GM23248 (cell line): ENCODE measurements at regions not wholly inside any gene's neighbourhood (a gene's known extent, or its start where the extent isn't known, plus 50 kb on each side); places are given as distances from the start of the nearest gene placed in this dataset.

ENCODE experiments used
- EZH2 ChIP-seq: fragments of 200-600 bp; sonication (generic); IDR thresholded peaks from 2 replicates; pipeline ENCODE4 v1.6.1; 2018; ENCODE audit warnings: antibody characterized with exemption, mild to moderate bottlenecking; ENCODE audit not compliant: insufficient read depth, poor library complexity, severe bottlenecking
- EZH2phosphoT487 ChIP-seq: fragments of 200-600 bp; sonication (generic); IDR thresholded peaks from 2 replicates; pipeline ENCODE4 v1.6.1; 2018; ENCODE audit warnings: antibody characterized with exemption, moderate library complexity, mild to moderate bottlenecking, low read depth; ENCODE audit not compliant: insufficient read depth

DNA sequence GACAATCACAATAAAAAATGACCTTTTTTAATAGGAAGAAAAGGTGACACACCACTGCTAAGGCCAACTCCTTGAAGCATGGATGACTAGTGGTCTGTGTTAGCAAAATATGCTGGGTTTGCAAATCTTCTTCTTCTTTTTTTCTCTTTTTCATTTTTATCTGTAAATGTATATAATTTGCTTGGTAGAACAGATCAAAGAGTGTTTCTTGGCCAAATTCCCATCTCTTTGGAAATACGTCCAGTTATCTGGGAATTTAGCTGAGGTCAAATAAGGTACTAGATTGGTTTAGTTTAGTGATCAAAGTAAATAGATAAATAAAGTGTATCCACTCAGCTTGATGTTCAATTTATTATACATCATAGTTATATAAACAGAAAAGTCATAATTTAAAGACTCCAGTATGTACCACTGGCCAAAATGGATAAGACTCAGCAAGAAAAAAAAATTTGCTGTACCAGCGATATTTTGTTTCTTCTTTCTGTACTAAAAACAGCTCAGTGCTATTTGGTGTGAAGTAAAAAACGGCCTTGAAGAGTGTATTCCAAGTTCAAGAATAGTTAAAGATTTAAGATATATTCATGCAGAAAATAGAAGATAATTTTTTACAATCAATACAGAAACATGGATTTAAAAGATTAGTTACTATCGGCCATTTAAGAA is 738.6 kb upstream of the PIK3C3 start:
- TF ChIP-seq EZH2phosphoT487 (no peak), EZH2 (no peak)
